WI38 (cell line): ENCODE measurements at regions not wholly inside any gene's neighbourhood (a gene's known extent, or its start where the extent isn't known, plus 50 kb on each side); places are given as distances from the start of the nearest gene placed in this dataset.

Experiments
- H3K4me3 ChIP-seq: 2 replicates; pipeline ENCODE4 v1.5.1; 2011; ENCODE audit warnings: low read depth, mild to moderate bottlenecking, control low read depth, low read length
- TF ChIP-seq, protein P1 (sequence below): IDR thresholded peaks from 2 replicates; pipeline ENCODE4 v1.5.1; 2012; ENCODE audit warnings: low read depth, mild to moderate bottlenecking, control low read depth, low read length

DNA sequence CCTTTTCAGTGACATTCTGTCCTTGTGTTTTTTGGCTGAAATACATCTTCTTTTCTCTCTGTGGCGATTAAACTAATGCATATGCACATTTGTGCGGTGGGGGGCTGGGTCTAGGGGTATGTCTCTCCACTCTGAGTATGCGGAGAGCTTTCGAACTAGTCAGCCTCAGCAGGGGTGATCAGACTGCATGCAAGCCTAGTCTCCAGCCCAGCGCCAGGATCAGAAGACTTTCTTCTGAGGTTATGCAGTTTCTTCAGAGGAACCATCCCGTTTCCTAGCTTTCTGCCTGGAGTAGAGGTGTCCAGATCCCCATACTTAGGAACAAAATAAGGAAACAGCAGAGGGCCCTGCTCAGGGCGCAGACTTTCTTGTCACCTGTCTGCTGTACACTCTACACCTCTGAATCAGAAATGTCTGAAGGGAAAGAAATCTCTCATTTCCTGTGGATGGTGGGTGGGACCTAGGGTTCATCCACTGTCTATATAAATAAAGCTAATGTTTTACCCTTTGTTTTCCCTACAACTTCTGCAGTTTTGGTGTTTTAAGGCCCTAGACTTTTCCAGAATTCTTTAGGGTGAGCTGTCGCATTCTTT, 230.4 kb downstream of the ABHD5 start:
- H3K4me3 ChIP-seq, result no peak overlapping the region
- TF ChIP-seq, protein P1, sequence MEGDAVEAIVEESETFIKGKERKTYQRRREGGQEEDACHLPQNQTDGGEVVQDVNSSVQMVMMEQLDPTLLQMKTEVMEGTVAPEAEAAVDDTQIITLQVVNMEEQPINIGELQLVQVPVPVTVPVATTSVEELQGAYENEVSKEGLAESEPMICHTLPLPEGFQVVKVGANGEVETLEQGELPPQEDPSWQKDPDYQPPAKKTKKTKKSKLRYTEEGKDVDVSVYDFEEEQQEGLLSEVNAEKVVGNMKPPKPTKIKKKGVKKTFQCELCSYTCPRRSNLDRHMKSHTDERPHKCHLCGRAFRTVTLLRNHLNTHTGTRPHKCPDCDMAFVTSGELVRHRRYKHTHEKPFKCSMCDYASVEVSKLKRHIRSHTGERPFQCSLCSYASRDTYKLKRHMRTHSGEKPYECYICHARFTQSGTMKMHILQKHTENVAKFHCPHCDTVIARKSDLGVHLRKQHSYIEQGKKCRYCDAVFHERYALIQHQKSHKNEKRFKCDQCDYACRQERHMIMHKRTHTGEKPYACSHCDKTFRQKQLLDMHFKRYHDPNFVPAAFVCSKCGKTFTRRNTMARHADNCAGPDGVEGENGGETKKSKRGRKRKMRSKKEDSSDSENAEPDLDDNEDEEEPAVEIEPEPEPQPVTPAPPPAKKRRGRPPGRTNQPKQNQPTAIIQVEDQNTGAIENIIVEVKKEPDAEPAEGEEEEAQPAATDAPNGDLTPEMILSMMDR, result no peak

DNA sequence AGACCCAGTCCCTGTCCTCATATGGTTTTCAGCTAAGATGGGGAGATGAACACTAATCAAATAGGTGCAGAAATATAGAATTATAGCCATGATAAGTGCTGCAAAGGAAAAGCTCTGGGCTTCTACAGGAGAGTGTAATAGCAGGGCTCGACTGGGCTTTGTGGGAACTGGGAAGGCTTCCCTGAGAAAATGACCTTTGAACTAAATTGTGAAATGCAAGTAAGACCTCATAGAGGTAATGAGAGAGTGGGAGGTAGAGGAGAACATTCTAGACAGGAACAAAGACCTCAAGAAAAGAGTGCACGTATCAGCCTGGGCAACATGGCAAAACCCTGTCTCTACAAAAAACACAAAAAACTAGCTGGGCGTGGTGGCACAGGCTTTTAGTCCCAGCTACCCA, 231.6 kb downstream of the ABHD5 start:
- TF ChIP-seq, protein P1, result no peak
- no peak overlapping the region for H3K4me3 ChIP-seq

DNA sequence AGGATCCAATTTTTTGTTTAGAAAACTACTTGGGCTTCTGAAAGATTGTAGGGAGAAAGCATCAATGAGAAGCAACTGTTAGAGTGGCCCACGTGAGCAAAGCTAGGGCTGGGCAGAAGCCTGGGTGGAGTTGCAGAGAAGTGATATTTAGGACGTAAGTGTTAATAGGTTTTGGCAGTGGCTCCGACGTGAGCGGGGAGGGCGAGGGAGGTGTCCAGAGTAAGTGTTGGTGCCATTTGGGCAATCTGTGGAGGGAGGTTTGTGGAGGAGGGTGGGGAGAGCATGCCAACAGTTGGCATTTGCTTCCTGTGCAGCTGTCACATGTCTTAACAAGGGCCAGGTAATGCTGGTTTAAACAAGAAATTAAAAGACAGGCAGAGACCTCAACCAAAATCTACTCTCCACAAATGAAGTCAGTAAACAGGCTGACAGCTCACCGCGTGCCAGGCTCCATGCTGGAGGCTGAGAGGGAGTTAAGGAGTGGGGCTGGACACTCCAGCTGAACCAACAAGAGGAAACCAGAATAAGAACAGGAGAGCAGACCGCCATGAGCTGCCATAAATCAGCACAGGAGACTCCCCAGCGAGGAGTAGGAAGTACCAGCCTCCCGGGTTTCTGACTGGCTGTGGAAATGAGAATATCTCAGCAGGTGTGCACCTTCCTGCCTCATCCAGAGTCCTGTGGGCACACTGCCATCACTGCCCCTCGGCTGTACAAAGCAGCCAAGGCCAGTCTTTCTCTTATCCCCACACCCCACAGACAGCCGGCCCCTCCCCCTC, 232.6 kb downstream of the ABHD5 start:
- no peak overlapping the region for H3K4me3 ChIP-seq
- TF ChIP-seq, protein P1, result no peak

DNA sequence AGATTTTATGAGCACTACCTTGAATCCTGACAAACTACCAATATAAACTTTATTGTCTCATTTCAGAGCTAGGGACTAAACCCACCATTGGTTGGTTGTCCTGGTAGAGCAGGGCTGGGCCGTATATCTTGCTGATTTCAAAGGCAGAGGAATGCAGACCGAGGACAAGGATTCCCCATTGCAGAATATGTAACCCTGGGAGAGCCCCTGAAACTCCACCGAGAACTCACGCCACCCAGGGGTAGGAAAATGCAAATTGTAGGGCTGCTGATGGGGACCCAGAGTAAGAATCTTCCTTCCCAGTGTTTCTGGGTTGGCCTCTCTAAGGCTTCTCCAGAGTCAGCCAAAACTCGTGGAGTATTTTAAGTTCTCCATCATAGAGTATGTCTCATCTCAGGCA, 235.3 kb downstream of the ABHD5 start:
- TF ChIP-seq, protein P1, result no peak
- no peak overlapping the region for H3K4me3 ChIP-seq

DNA sequence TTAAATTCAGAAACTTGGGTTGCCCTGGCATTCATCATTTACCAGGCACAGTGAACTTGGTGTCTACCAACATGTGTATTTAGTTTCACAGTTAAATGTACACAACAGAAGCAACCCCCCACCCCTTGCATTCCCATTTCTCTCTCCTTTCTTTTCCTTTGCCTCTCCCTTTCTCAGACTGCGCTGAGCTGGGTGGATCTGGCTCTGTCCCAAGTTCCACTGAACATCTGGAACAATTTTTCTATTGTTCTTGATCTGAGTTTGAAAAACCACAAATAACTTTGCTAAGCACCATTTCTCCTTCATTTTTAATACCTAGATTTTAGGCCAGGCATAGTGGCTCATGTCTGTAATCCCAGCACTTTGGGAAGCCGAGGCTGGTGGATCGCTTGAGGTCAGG, 242.2 kb downstream of the ABHD5 start:
- no peak overlapping the region for H3K4me3 ChIP-seq
- TF ChIP-seq, protein P1, result no peak

DNA sequence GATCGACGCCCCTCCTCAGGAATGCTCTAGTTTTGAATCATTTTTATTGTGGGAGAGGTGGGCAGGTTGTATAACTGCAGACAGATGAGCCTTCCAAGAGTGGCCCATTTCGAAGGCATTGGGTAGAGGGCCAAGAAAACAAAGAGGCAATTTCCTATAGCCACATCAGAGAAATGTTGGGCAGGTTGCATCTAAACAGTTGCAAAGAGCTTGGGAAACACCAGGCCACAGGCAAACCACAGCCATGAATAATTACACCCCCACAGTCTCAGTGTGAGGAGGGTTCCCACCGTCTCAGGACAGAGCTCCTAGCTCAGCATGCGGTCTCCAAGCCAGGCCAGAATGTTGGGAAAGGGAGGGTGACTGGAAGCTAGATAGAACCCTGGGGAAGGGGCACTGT, 257.3 kb downstream of the ABHD5 start:
- H3K4me3 ChIP-seq, result no peak overlapping the region
- TF ChIP-seq, protein P1, result no peak

DNA sequence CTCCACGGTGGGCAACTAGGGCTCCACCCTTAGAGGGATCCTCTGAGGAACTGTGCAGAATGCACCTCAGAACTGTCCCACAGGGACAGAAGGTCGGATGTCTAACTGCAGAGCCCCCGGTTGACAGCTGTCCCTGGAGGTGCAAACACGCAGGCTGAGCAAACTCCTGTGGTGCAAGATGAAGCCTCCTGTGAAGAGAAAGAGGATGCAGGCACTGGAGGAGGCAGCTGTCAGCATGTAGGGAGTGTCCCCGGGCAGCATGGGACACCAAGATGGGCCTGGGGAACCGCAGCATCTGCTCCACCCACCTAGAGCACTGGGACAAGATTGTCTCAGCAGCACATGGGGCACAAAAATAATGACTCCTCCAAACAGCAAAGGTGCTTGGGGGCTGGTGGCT, 258.9 kb downstream of the ABHD5 start:
- TF ChIP-seq, protein P1, result no peak
- no peak overlapping the region for H3K4me3 ChIP-seq
